ENCODE measurements at regions not wholly inside any gene's neighbourhood (a gene's known extent, or its start where the extent isn't known, plus 50 kb on each side); places are given as distances from the start of the nearest gene placed in this dataset.

- POLR2A ChIA-PET = no interaction called here
- no peaks in the 10 kb centered on the region for H3K36me3 ChIP-seq (ENCODE audit: insufficient read depth, low read length)
- no peak for DNase-seq (ENCODE audit: low spot score)
- intact Hi-C loops (cut with micrococcal nuclease; ENCODE audit: unreplicated experiment) = no loop called here
- H3K4me3 ChIP-seq (ENCODE audit: low read depth, low read length, poor library complexity, severe bottlenecking) = no peak overlapping the region
- CTCF ChIA-PET (ENCODE audit: unreplicated experiment) = no interaction called here
- TF ChIP-seq CTCF (conservative IDR thresholded peaks at IDR 0.05; ENCODE audit: low read length) (no peak), EZH2phosphoT487 (IDR thresholded peaks at IDR 0.05; ENCODE audit: borderline replicate concordance, low read depth, low read length) (no peak)
- no peaks in the 10 kb centered on the region for H3K9me2 ChIP-seq (ENCODE audit: insufficient read depth, low read length)
- no peaks in the 10 kb centered on the region for H3K4me1 ChIP-seq (ENCODE audit: insufficient read depth, low read length, poor library complexity, severe bottlenecking)
- no peak overlapping the region for H3K27ac ChIP-seq (ENCODE audit: low read depth, low read length, poor library complexity, severe bottlenecking)
- no peaks in the 10 kb centered on the region for H3K9me3 ChIP-seq (ENCODE audit: low read length)
- no TSS peak for BruUV-seq (replicated peaks)
- no peak overlapping the region for H3K4me2 ChIP-seq (ENCODE audit: low read length)
- no peaks in the 10 kb centered on the region for H4K20me1 ChIP-seq (ENCODE audit: insufficient read depth, low read length)
- no peaks in the 10 kb centered on the region for H3K79me2 ChIP-seq (ENCODE audit: insufficient read depth, low read depth, low read length)
- H2AFZ ChIP-seq (ENCODE audit: low read length) = no peak overlapping the region
Observed at GRCh38 chr16:51615141-51615540, 464.1 kb upstream of the SALL1 start.

GRCh38 chr16:51607201-51607651 lies 456.2 kb upstream of the SALL1 start:
- Histone ChIP-seq H3K4me3 (ENCODE audit: low read depth, low read length, poor library complexity, severe bottlenecking) (no peak overlapping the region), H3K27ac (ENCODE audit: low read depth, low read length, poor library complexity, severe bottlenecking) (no peak overlapping the region), H3K9me3 (ENCODE audit: low read length) (no peaks in the 10 kb centered on the region), H3K4me1 (ENCODE audit: insufficient read depth, low read length, poor library complexity, severe bottlenecking) (no peaks in the 10 kb centered on the region), H3K4me2 (ENCODE audit: low read length) (no peak overlapping the region), H2AFZ (ENCODE audit: low read length) (no peak overlapping the region), H3K79me2 (ENCODE audit: insufficient read depth, low read depth, low read length) (no peaks in the 10 kb centered on the region), H4K20me1 (ENCODE audit: insufficient read depth, low read length) (no peaks in the 10 kb centered on the region), H3K9me2 (ENCODE audit: insufficient read depth, low read length) (no peaks in the 10 kb centered on the region), H3K36me3 (ENCODE audit: insufficient read depth, low read length) (no peaks in the 10 kb centered on the region)
- CTCF ChIA-PET (ENCODE audit: unreplicated experiment) = no interaction called here
- POLR2A ChIA-PET = no interaction called here
- BruUV-seq (replicated peaks) = no TSS peak
- no peak for DNase-seq (ENCODE audit: low spot score)
- intact Hi-C loops (cut with micrococcal nuclease; ENCODE audit: unreplicated experiment) = no loop called here
- TF ChIP-seq CTCF (conservative IDR thresholded peaks at IDR 0.05; ENCODE audit: low read length) (no peak), EZH2phosphoT487 (IDR thresholded peaks at IDR 0.05; ENCODE audit: borderline replicate concordance, low read depth, low read length) (no peak)

GRCh38 chr16:51596247-51596646 lies 445.2 kb upstream of the SALL1 start:
- CTCF ChIA-PET (ENCODE audit: unreplicated experiment) = no interaction called here
- H3K4me1 ChIP-seq (ENCODE audit: insufficient read depth, low read length, poor library complexity, severe bottlenecking) = no peaks in the 10 kb centered on the region
- TF ChIP-seq EZH2phosphoT487 (IDR thresholded peaks at IDR 0.05; ENCODE audit: borderline replicate concordance, low read depth, low read length) (no peak), CTCF (conservative IDR thresholded peaks at IDR 0.05; ENCODE audit: low read length) (no peak)

More at GRCh38 chr16:51596247-51596646, 445.2 kb upstream of the SALL1 start:
- Histone ChIP-seq H3K4me2 (ENCODE audit: low read length) (no peak overlapping the region), H3K79me2 (ENCODE audit: insufficient read depth, low read depth, low read length) (no peaks in the 10 kb centered on the region), H3K9me3 (ENCODE audit: low read length) (no peaks in the 10 kb centered on the region), H3K9me2 (ENCODE audit: insufficient read depth, low read length) (no peaks in the 10 kb centered on the region), H3K27ac (ENCODE audit: low read depth, low read length, poor library complexity, severe bottlenecking) (no peak overlapping the region), H3K4me3 (ENCODE audit: low read depth, low read length, poor library complexity, severe bottlenecking) (no peak overlapping the region), H2AFZ (ENCODE audit: low read length) (no peak overlapping the region), H4K20me1 (ENCODE audit: insufficient read depth, low read length) (no peaks in the 10 kb centered on the region), H3K36me3 (ENCODE audit: insufficient read depth, low read length) (no peaks in the 10 kb centered on the region)
- intact Hi-C loops (cut with micrococcal nuclease; ENCODE audit: unreplicated experiment) = no loop called here
- no peak for DNase-seq (ENCODE audit: low spot score)
- BruUV-seq (replicated peaks) = no TSS peak
- POLR2A ChIA-PET = interaction anchor here (0.6 kb wide), 1 partner anchor 11 kb away, joined by 4 read pairs; no protein-coding TSS in a partner anchor

All from OCI-LY7 (cell line).